ENCODE measurements at regions not wholly inside any gene's neighbourhood (a gene's known extent, or its start where the extent isn't known, plus 50 kb on each side); places are given as distances from the start of the nearest gene placed in this dataset.

GRCh38 chr13:88153353-88153752 is 482.2 kb downstream of the SLITRK5 start:
- H3K4me1 ChIP-seq = no peaks in the 10 kb centered on the region
- DNase-seq (ENCODE audit: extremely low spot score in 2 of 2) = no peak

GRCh38 chr13:88154001-88154400 is 482.8 kb downstream of the SLITRK5 start:
- TF ChIP-seq CTCF (IDR thresholded peaks at IDR 0.05) (no peak), POLR2A (IDR thresholded peaks at IDR 0.05) (no peak), POLR2AphosphoS5 (IDR thresholded peaks at IDR 0.05; ENCODE audit: insufficient read depth in 1 of 2, low read depth in 1 of 2) (no peak)
- Histone ChIP-seq H3K9me3 (no peaks in the 10 kb centered on the region), H3K4me1 (no peaks in the 10 kb centered on the region), H3K27me3 (no peaks in the 10 kb centered on the region), H3K4me3 (no peak overlapping the region), H3K27ac (no peak overlapping the region), H3K36me3 (no peaks in the 10 kb centered on the region)
- intact Hi-C loops (cut with DNase I) = no loop called here
- no peak for DNase-seq (ENCODE audit: extremely low spot score in 2 of 2)

More at GRCh38 chr13:88153353-88153752, 482.2 kb downstream of the SLITRK5 start:
- Histone ChIP-seq H3K27ac (no peak overlapping the region), H3K36me3 (no peaks in the 10 kb centered on the region), H3K9me3 (no peaks in the 10 kb centered on the region), H3K4me3 (no peak overlapping the region), H3K27me3 (no peaks in the 10 kb centered on the region)
- no peak for TF ChIP-seq POLR2A (IDR thresholded peaks at IDR 0.05)
- no peak for TF ChIP-seq CTCF (IDR thresholded peaks at IDR 0.05)
- TF ChIP-seq POLR2AphosphoS5 (IDR thresholded peaks at IDR 0.05; ENCODE audit: insufficient read depth in 1 of 2, low read depth in 1 of 2) = no peak
- intact Hi-C loops (cut with DNase I) = no loop called here

- no peaks in the 10 kb centered on the region for H3K27me3 ChIP-seq
- intact Hi-C loops (cut with DNase I) = no loop called here
- no peak overlapping the region for H3K4me3 ChIP-seq
- no peak for DNase-seq (ENCODE audit: extremely low spot score in 2 of 2)
- H3K4me1 ChIP-seq = no peaks in the 10 kb centered on the region
- H3K9me3 ChIP-seq = no peaks in the 10 kb centered on the region
- H3K27ac ChIP-seq = no peak overlapping the region
- H3K36me3 ChIP-seq = no peaks in the 10 kb centered on the region
- TF ChIP-seq POLR2A (IDR thresholded peaks at IDR 0.05) = no peak
- TF ChIP-seq POLR2AphosphoS5 (IDR thresholded peaks at IDR 0.05; ENCODE audit: insufficient read depth in 1 of 2, low read depth in 1 of 2) = no peak
- no peak for TF ChIP-seq CTCF (IDR thresholded peaks at IDR 0.05)
Measured at GRCh38 chr13:88162076-88162702, 491.0 kb downstream of the SLITRK5 start.

GRCh38 chr13:88176231-88176630 is 505.1 kb downstream of the SLITRK5 start:
- no peak overlapping the region for H3K4me3 ChIP-seq
- no peak overlapping the region for H3K27ac ChIP-seq
- intact Hi-C loops (cut with DNase I) = no loop called here
- H3K9me3 ChIP-seq = no peaks in the 10 kb centered on the region
- DNase-seq (ENCODE audit: extremely low spot score in 2 of 2) = no peak
- H3K4me1 ChIP-seq = no peaks in the 10 kb centered on the region
- no peak for TF ChIP-seq POLR2A (IDR thresholded peaks at IDR 0.05)
- TF ChIP-seq CTCF (IDR thresholded peaks at IDR 0.05) = no peak
- TF ChIP-seq POLR2AphosphoS5 (IDR thresholded peaks at IDR 0.05; ENCODE audit: insufficient read depth in 1 of 2, low read depth in 1 of 2) = no peak
- no peaks in the 10 kb centered on the region for H3K27me3 ChIP-seq
- no peaks in the 10 kb centered on the region for H3K36me3 ChIP-seq

- Histone ChIP-seq H3K9me3 (no peaks in the 10 kb centered on the region), H3K4me1 (no peaks in the 10 kb centered on the region), H3K36me3 (no peaks in the 10 kb centered on the region), H3K27ac (no peak overlapping the region), H3K27me3 (no peaks in the 10 kb centered on the region), H3K4me3 (no peak overlapping the region)
- no peak for DNase-seq (ENCODE audit: extremely low spot score in 2 of 2)
- TF ChIP-seq CTCF (IDR thresholded peaks at IDR 0.05) (no peak), POLR2A (IDR thresholded peaks at IDR 0.05) (no peak), POLR2AphosphoS5 (IDR thresholded peaks at IDR 0.05; ENCODE audit: insufficient read depth in 1 of 2, low read depth in 1 of 2) (no peak)
- intact Hi-C loops (cut with DNase I) = no loop called here
Measured at GRCh38 chr13:88183440-88183839, 512.3 kb downstream of the SLITRK5 start.

All from vagina (tissue), 2 donors.